ENCODE measurements at regions not wholly inside any gene's neighbourhood (a gene's known extent, or its start where the extent isn't known, plus 50 kb on each side); places are given as distances from the start of the nearest gene placed in this dataset.
"Not testable (repeated sequence)": the region's sequence is repeated elsewhere in the genome, so short reads cannot be mapped to it uniquely, and the experiment has no call there.

DNA sequence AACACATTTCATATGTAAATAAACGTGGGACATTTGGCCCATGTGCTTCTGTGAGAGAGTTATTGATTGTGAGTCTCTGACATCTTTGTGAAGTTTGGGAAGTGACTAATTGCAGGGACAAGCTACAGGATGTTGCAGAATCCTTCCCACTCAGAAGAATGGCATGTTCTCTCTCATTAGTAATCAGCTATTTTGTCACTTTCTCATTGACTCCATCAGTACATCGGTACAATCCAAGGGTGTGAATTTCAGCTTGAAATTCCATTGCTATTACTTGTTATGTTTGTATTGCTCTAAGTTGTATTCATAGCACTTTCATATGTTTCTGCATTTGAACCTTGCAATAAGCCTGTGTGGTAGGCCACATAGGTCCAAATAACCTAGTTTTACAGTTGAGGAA is 100.0 kb upstream of the KCNMA1 start (continued):
- no peak for TF ChIP-seq PREB (CRISPR knock-in tag; IDR thresholded peaks at IDR 0.05; ENCODE audit: borderline replicate concordance)
- TF ChIP-seq SMAD3 (CRISPR knock-in tag; IDR thresholded peaks at IDR 0.05; ENCODE audit: borderline replicate concordance) = no peak
- no peak for TF ChIP-seq PRDM15 (CRISPR knock-in tag; IDR thresholded peaks at IDR 0.05)
- no peak for TF ChIP-seq FOXP4 (CRISPR knock-in tag; IDR thresholded peaks at IDR 0.05)
- TF ChIP-seq ZNF138 (CRISPR knock-in tag; conservative IDR thresholded peaks at IDR 0.05) = no peak
- no peak for TF ChIP-seq ELF4 (CRISPR knock-in tag; IDR thresholded peaks at IDR 0.05; ENCODE audit: low read depth)

- ATAC-seq; DNase-seq (ENCODE audit: low spot score); H3K27ac Mint-ChIP-seq; H3K27me3 Mint-ChIP-seq (ENCODE audit: low read depth); H3K4me3 Mint-ChIP-seq: not testable (repeated sequence)
- Mint-ChIP-seq H3K36me3 (peaks cover 36% of the 10 kb centered on the region), H3K9me3 (peaks cover 38% of the 10 kb centered on the region), H3K4me1 (peaks cover 11% of the 10 kb centered on the region; the same call in 1 of the 2 replicates)
- ChIA-PET POLR2A (interaction anchor here (0.6 kb wide), 1 partner anchor 15 kb away, joined by 3 read pairs; no protein-coding TSS in a partner anchor), CTCF (interaction anchor here (0.5 to 2.0 kb wide), 4 partner anchors 15 to 1732 kb away, joined by 3 to 7 read pairs (median 6); no protein-coding TSS in a partner anchor)
Observed at GRCh38 chr10:77735136-77735535, 97.5 kb upstream of the KCNMA1 start.

DNA sequence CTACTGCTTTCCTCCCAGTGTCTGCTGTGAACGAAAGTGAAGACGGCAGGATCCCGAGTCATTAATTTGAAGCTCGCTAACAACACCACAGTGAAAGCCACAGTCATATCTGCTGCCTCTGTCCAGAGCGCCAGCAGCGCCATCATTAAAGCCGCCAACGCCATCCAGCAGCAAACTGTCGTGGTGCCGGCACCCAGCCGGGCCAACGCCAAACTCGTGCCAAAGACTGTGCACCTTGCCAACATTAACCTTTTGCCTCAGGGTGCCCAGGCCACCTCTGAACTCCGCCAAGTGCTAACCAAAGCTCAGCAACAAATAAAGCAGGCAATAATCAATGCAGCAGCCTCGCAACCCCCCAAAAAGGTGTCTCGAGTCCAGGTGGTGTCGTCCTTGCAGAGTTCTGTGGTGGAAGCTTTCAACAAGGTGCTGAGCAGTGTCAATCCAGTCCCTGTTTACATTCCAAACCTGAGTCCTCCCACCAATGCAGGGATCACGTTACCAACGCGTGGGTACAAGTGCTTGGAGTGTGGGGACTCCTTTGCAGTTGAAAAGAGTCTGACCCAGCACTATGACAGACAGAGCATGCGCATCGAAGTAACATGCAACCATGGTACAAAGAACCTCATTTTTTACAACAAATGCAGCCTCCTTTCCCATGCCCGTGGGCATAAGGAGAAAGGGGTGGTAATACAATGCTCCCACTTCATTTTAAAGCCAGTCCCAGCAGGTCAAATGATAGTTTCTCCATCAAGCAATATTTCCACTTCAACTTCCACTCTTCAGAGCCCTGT is 94.8 kb upstream of the KCNMA1 start:
- no peak overlapping the region for H3K4me3 Mint-ChIP-seq
- CTCF ChIA-PET = interaction anchor here (1.4 kb wide), 1 partner anchor 21 kb away, joined by 4 read pairs; no protein-coding TSS in a partner anchor
- H3K9me3 Mint-ChIP-seq = peaks cover 11% of the 10 kb centered on the region
- POLR2A ChIA-PET = no interaction called here
- no peak overlapping the region for H3K27ac Mint-ChIP-seq
- peaks cover 11% of the 10 kb centered on the region for H3K36me3 Mint-ChIP-seq
- ATAC-seq (no peak), DNase-seq (ENCODE audit: low spot score) (no peak)
- no peaks in the 10 kb centered on the region for H3K27me3 Mint-ChIP-seq (ENCODE audit: low read depth)
- peaks cover 11% of the 10 kb centered on the region; the same call in 1 of the 2 replicates for H3K4me1 Mint-ChIP-seq
- no peak for TF ChIP-seq ATF1 (CRISPR knock-in tag; IDR thresholded peaks at IDR 0.05)
- TF ChIP-seq ZMAT4 (CRISPR knock-in tag; IDR thresholded peaks at IDR 0.05) = no peak
- TF ChIP-seq, protein P1, sequence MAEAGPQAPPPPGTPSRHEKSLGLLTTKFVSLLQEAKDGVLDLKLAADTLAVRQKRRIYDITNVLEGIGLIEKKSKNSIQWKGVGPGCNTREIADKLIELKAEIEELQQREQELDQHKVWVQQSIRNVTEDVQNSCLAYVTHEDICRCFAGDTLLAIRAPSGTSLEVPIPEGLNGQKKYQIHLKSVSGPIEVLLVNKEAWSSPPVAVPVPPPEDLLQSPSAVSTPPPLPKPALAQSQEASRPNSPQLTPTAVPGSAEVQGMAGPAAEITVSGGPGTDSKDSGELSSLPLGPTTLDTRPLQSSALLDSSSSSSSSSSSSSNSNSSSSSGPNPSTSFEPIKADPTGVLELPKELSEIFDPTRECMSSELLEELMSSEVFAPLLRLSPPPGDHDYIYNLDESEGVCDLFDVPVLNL (CRISPR knock-in tag; IDR thresholded peaks at IDR 0.05; ENCODE audit: borderline replicate concordance, low read depth) = no peak
- no peak for TF ChIP-seq CDX4 (CRISPR knock-in tag; IDR thresholded peaks at IDR 0.05; ENCODE audit: borderline replicate concordance)
- no peak for TF ChIP-seq IRF1 (CRISPR knock-in tag; IDR thresholded peaks at IDR 0.05)
- TF ChIP-seq SP1 (CRISPR knock-in tag; conservative IDR thresholded peaks at IDR 0.05) = no peak
- TF ChIP-seq NFATC4 (CRISPR knock-in tag; IDR thresholded peaks at IDR 0.05) = no peak
- TF ChIP-seq ZNF232 (CRISPR knock-in tag; IDR thresholded peaks at IDR 0.05) = no peak
- no peak for TF ChIP-seq ETV6 (CRISPR knock-in tag; IDR thresholded peaks at IDR 0.05)
- no peak for TF ChIP-seq JAZF1 (CRISPR knock-in tag; IDR thresholded peaks at IDR 0.05)
- no peak for TF ChIP-seq PRDM15 (CRISPR knock-in tag; IDR thresholded peaks at IDR 0.05)

Data from WTC11 (cell line).